ENCODE measurements at regions not wholly inside any gene's neighbourhood (a gene's known extent, or its start where the extent isn't known, plus 50 kb on each side); places are given as distances from the start of the nearest gene placed in this dataset.
"Not testable (repeated sequence)": the region's sequence is repeated elsewhere in the genome, so short reads cannot be mapped to it uniquely, and the experiment has no call there.

DNA sequence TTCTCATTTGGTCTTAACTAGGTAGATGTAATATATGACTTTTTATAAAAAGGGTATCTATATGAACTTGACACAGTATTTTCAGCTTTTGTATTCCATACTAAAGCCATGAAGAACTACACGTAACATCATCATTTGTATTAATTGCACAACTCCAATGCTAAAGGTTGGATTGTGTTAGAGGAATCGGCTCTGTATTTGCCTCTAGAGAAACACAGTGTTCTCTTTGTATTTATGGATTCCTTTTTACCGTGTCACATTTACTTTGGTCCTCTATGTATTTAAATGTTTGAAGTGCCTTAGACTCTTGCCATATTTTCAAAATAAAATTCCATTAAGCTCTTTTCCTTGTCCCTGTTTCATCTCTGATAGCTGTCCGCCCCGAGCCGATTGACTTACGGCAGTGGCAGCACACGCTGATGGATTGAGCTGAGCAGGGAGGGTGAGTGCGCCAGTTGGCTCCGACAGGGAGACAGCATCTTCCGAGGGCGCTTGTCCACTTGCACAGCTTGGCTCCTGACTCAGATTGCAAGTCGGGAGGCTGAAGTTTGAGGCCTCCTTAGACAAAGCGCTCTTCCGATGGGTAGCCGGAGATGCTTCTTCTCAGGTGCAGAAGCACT is 95.6 kb upstream of the DMRT1 start:
- DNase-seq (ENCODE audit: low read depth): no peak

- no peak for DNase-seq (ENCODE audit: low read depth)
These were observed 94.6 kb upstream of the DMRT1 start for GRCh38 chr9:746661-747434.

- DNase-seq (ENCODE audit: low read depth): no peak
These were observed 93.9 kb upstream of the DMRT1 start for GRCh38 chr9:747567-747966.

DNA sequence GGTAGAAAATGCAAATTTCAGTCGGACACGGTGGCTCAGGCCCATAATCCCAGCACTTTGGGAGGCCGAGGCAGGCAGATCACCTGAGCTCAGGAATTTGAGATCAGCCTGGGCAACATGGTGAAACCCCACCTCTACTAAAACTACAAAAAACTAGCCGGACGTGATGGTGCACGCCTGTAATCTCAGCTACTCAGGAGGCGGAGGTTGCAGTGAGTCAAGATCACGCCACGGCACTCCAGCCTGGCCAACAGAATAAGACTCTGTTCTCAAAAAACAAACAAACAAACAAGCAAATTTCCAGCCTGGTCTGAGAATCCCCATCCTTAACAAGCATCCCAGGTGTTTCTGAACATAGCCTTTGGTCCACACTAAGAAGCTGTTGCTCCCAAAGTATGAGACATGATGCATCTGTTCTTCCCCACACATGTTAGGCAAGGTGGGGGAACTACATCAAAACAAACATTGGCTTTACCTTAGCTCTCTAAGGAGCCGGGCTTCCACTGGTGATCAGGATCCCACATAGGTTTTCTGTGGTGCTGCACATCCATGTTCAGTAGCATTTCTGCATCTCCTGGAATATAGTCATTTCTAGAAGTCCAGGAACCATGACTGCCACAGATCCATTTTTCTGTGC is 92.5 kb upstream of the DMRT1 start:
- DNase-seq (ENCODE audit: low read depth): no peak

DNA sequence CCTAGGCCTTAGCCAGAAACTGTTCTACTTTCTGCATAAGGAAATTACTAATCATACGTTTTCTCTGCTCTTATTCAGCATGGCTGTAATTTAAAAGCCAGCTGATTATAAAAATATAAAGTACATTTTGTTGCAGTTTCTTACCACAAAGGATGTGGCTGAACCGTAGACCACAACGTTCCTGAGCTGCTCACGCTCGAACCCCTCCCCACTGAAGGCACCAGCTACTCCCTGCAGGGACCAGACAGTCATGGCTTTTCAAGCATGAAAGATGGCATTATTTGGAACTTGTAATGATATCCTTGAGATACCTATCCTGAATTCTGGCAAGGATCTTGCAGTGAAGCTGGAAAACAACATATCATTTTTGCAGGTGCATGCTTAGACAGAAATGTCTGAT is 91.8 kb upstream of the DMRT1 start:
- no peak for DNase-seq (ENCODE audit: low read depth)

DNA sequence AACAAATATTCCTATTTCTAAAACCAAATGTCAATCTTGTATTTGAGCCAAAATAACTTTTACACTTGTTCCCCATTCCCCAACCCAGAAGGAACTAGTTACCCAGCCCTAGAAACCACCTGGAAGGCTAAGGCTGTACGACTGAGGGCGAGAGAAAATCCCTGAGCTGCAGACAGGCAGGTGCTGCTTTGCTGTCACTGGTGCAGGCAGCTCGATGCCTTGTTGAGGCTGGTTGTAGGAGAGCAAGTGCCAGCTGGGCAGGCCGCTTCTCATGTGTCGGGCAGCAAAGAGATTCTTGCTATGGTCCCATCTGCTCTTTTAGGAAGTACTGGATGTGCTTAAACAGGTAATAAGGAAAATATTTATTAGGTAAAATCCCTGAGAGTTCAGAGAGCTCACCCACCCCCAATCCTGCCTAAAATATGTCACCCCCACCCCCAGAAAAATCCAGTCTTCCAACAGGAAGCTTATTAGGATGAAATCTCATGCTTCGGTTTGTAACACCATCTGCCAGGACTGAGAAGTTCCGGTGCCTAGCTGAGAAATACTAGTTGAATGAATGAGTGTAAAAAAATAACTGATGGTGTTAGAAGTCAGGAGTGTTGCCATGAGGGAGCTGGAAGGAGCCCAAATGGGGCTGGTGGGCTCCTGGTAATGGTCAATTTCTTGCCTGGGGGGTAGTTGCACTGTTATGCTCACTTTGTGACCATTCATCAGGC is 91.1 kb upstream of the DMRT1 start:
- DNase-seq (ENCODE audit: low read depth): no peak

- DNase-seq (ENCODE audit: low read depth): no peak
These were observed 90.1 kb upstream of the DMRT1 start for GRCh38 chr9:751137-752051.

- DNase-seq (ENCODE audit: low read depth): no peak
These were observed 89.3 kb upstream of the DMRT1 start for GRCh38 chr9:752201-752600.

DNA sequence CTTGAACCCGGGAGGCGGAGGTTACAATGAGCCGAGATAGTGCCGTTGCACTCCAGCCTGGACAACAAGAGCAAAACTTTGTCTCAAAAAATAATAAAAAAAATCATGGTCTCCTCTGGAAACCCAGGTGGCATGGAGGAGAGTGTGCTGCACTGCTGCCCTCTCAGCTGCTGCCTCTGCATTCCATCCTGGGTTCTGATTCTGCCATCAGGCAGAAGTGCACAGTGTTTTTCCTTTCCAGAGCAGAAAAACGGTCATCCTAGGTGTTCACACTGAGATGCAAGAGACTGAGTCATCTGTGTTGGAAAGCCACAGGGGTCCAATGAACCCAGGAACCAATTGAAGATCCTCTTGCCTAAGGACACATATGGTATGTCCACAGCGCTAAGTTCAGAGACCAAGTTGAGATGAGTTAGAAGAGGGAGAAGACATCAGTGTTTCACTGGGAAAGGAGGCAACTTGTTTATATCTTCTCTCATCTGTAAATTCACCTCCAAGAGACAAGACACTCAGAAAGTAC is 88.8 kb upstream of the DMRT1 start:
- DNase-seq (ENCODE audit: low read depth): no peak

DNA sequence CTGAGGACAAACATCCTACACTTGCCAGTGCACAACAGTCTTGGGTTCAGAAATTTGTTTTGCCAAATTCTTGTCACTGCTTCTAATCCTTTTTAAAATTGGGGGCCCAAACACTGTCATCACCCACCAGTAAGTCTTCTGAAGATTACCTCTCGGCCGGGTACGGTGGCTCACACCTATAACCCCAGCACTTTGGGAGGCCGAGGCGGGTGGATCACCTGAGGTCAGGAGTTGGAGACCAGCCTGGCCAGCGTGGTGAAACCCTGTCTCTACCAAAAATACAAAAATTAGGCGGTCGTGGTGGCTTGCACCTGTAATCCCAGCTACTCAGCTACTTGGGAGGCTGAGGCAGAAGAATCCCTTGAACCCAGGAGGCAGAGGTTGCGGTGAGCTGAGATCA is 87.8 kb upstream of the DMRT1 start:
- DNase-seq (ENCODE audit: low read depth): not testable (repeated sequence)

DNA sequence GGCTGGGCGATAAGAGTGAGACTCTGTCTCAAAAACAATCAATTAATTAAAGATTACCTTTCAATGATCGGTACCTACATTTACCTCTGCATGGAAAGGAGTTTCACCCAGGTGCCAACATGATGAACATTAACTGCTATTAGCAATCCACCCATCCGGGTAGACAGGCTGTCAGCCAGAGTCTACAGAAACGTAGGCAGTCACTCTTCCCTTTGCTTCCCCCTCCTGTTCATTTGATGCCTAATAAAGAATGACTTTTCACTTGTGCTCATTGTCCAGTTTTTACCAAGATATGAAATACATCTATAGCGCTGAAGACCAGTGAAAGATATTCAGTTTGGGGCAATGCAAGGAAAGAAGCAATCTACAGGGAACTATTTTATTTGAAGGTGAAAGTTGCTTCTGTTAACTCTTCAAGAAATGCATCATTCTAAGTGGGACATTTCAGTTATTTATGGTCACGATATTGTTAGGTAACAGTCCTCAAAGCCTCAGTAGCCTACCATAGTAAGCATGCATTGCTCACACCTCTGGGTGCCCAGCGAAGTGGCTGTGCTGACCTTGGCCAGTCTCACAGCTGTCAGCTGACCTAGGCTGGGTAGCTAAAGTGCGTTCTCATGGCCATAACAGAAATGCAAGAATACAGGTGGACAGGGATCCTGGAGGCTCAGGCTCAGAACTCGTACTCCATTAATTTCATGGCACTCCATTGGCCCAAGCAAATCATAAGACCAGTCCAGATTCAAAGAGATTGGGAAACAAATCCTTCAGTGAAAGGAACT is 87.2 kb upstream of the DMRT1 start:
- no peak for DNase-seq (ENCODE audit: low read depth)

- DNase-seq (ENCODE audit: low read depth): no peak
These were observed 85.8 kb upstream of the DMRT1 start for GRCh38 chr9:755454-756381.

DNA sequence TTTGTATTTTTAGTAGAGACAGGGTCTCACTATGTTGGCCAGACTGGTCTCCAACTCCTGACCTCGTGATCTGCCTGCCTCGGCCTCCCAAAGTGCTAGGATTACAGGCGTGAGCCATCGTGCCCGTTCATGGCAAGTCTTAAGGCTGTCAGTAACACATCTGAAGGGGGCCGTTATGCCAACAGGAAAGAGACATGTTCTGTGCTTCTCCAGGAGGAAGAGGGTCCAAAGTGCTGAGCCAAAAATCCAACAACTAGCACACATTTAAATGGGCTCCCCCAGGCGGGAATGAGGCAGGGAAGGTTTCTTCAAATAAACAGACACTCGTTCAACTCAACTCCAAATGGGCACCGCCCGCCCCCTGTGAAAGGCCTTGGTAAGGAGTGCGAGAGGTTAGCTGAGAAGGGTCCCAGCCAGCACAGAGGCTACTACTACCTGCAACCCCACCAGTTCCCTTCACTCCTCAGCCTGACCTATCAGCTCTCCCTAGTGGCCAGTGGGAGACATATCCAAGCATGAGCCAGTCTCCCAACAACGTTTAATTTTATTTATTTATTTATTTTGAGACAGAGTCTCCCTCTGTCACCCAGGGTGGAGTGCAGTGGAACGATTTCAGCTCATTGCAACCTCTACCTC is 84.1 kb upstream of the DMRT1 start:
- DNase-seq (ENCODE audit: low read depth): no peak

- no peak for DNase-seq (ENCODE audit: low read depth)
These were observed 83.4 kb upstream of the DMRT1 start for GRCh38 chr9:758146-758545.

DNA sequence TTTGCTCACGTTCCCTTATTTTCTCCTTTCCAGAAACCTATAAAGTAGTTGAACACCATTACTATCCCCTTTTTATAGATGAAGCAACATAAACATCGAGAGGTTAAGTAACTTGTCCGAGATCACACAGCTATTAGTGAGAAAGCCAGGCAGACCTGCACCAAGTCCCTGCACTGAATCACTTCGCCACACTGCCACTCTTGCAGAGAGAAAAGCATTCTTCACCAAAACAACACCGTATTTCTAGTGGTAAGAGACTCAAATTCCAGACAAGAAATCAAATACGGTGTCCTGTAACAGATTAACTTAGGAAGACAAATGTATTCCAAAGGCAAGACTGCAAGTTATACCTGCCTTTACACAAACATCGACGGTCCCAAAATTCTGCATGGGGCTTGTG is 82.0 kb upstream of the DMRT1 start:
- no peak for DNase-seq (ENCODE audit: low read depth)

GRCh38 chr9:759983-760736 is 81.3 kb upstream of the DMRT1 start:
- no peak for DNase-seq (ENCODE audit: low read depth)

DNA sequence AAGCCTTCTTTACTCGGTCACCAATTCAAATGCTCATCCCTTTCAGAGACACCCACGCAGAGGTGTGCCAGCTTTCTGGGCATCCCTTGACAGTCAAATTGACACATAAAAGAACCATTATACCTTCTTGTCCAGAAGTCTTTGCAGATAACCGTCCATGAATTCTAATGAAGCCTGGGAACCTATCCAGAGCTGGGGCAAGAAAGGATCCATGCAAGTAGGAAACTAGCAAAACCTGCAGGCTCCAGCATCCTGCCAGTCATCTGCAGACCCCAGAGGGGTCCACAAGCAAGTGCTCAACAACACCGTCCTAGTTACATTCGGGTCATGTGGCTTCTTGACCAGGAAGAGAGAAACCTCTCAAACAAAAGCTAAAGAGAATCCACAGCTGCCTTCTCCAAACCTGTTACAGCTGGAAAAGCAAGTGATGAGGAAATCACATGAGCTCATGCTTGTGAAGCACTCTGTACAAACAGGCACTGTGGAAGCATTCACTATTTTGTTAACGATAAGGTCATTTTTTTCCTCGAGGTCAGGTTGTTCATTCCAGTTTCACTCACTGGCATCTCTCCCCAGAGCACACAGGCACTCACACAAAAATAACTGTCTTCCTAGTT is 80.2 kb upstream of the DMRT1 start:
- DNase-seq (ENCODE audit: low read depth): no peak
